Left ventricle myocardium inferior (tissue), 1 donor: ENCODE measurements at regions not wholly inside any gene's neighbourhood (a gene's known extent, or its start where the extent isn't known, plus 50 kb on each side); places are given as distances from the start of the nearest gene placed in this dataset.
A peak's percentile ranks its signal among the peaks of the same experiment; 100 is the strongest.

ENCODE experiments used
- DNase-seq: peaks from one replicate; pipeline ENCODE4 v3.0.0-alpha.2; 2020
- H3K27ac ChIP-seq: fragments of 200-600 bp; replicated peaks from 2 replicates; pipeline ENCODE4 v1.8.0; 2021
- H3K27me3 ChIP-seq: fragments of 200-600 bp; 2 replicates; pipeline ENCODE4 v1.8.0; 2021; ENCODE audit warnings: low read depth
- H3K36me3 ChIP-seq: fragments of 200-600 bp; 2 replicates; pipeline ENCODE4 v1.8.0; 2021
- H3K4me1 ChIP-seq: fragments of 200-600 bp; 2 replicates; pipeline ENCODE4 v1.8.0; 2021
- H3K4me3 ChIP-seq: fragments of 200-600 bp; 2 replicates; pipeline ENCODE4 v1.8.0; 2021; ENCODE audit warnings: mild to moderate bottlenecking, moderate library complexity
- H3K9me3 ChIP-seq: fragments of 200-600 bp; replicated peaks from 2 replicates; pipeline ENCODE4 v1.8.0; 2021
- intact Hi-C: fragments of 100-400 bp; cut with micrococcal nuclease; formaldehyde crosslinking; loops from one replicate; pipeline ENCODE4 v1.11.0; 2022
- TF ChIP-seq, protein P1 (sequence below): fragments of 200-600 bp; IDR thresholded peaks from 2 replicates; pipeline ENCODE4 v1.8.0; 2021; ENCODE audit warnings: antibody characterized with exemption, mild to moderate bottlenecking, borderline replicate concordance
- donor health status: DM: no; HTN: yes; CAD: no; lungs with severe emphysema.

GRCh38 chr10:127812041-127812440, 75.1 kb downstream of the FOXI2 start:
- TF ChIP-seq, protein P1, sequence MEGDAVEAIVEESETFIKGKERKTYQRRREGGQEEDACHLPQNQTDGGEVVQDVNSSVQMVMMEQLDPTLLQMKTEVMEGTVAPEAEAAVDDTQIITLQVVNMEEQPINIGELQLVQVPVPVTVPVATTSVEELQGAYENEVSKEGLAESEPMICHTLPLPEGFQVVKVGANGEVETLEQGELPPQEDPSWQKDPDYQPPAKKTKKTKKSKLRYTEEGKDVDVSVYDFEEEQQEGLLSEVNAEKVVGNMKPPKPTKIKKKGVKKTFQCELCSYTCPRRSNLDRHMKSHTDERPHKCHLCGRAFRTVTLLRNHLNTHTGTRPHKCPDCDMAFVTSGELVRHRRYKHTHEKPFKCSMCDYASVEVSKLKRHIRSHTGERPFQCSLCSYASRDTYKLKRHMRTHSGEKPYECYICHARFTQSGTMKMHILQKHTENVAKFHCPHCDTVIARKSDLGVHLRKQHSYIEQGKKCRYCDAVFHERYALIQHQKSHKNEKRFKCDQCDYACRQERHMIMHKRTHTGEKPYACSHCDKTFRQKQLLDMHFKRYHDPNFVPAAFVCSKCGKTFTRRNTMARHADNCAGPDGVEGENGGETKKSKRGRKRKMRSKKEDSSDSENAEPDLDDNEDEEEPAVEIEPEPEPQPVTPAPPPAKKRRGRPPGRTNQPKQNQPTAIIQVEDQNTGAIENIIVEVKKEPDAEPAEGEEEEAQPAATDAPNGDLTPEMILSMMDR: no peak
- Histone ChIP-seq H3K27ac (no peak overlapping the region), H3K4me3 (no peak overlapping the region), H3K27me3 (peaks cover 29% of the 10 kb centered on the region), H3K4me1 (no peaks in the 10 kb centered on the region), H3K9me3 (peaks cover 6% of the 10 kb centered on the region), H3K36me3 (no peaks in the 10 kb centered on the region)
- DNase-seq: no peak
- intact Hi-C loops: no loop called here

DNA sequence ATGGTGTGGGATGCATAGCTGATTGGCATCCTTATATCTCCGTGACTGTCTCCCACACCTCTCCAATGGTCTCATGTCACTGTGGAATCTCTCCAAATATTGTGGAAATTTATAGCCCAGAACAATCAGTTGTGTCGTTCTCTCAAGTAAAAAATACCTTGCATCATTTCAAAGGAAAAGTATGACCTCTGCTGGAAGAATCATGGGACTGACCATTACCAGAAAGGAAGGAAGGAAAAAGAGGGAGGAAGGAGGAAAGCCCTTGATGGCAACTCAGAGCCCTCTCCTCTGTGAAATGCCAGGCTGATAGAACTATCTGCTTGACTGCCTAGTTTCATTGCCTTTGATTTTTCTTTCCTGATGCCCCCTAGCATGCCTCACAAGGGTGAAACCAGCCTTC, 76.3 kb downstream of the FOXI2 start:
- Histone ChIP-seq H3K27ac (no peak overlapping the region), H3K9me3 (peaks cover 6% of the 10 kb centered on the region), H3K4me3 (no peak overlapping the region), H3K36me3 (no peaks in the 10 kb centered on the region), H3K4me1 (no peaks in the 10 kb centered on the region), H3K27me3 (peaks cover 29% of the 10 kb centered on the region)
- intact Hi-C loops: no loop called here
- DNase-seq: no peak
- TF ChIP-seq, protein P1: peak; percentile 15

DNA sequence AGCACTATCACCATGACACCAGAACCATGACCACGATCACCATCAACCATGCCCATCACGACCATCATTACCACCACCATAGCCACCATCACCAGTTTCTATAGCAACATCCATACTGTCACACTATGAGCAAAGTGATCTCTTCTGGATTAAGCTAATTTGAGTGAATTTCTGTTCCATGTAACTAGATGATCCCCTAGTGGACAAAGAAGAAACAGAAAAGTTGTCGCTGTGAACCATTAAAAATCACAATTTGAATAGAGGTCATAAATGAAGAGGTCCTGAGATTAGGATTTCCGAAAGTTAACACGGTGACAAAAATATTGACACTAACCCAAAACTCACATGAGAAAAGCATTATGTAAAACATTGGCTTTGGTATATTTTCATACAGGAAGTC, 77.6 kb downstream of the CLRN3 start:
- TF ChIP-seq, protein P1: no peak
- intact Hi-C loops: no loop called here
- no peaks in the 10 kb centered on the region for H3K4me1 ChIP-seq
- H3K27me3 ChIP-seq: peaks cover 22% of the 10 kb centered on the region
- no peaks in the 10 kb centered on the region for H3K36me3 ChIP-seq
- H3K4me3 ChIP-seq: no peak overlapping the region
- no peak for DNase-seq
- H3K9me3 ChIP-seq: no peaks in the 10 kb centered on the region
- H3K27ac ChIP-seq: no peak overlapping the region

GRCh38 chr10:127824826-127825225, 67.9 kb downstream of the CLRN3 start:
- intact Hi-C loops: no loop called here
- no peaks in the 10 kb centered on the region for H3K4me1 ChIP-seq
- no peaks in the 10 kb centered on the region for H3K27me3 ChIP-seq
- TF ChIP-seq, protein P1: no peak
- no peak for DNase-seq
- H3K36me3 ChIP-seq: no peaks in the 10 kb centered on the region
- H3K27ac ChIP-seq: no peak overlapping the region
- H3K9me3 ChIP-seq: peaks cover 16% of the 10 kb centered on the region
- H3K4me3 ChIP-seq: no peak overlapping the region

- Histone ChIP-seq H3K4me3 (no peak overlapping the region), H3K36me3 (no peaks in the 10 kb centered on the region), H3K9me3 (peaks cover 16% of the 10 kb centered on the region), H3K27ac (no peak overlapping the region), H3K27me3 (no peaks in the 10 kb centered on the region), H3K4me1 (no peaks in the 10 kb centered on the region)
- no peak for DNase-seq
- TF ChIP-seq, protein P1: no peak
- intact Hi-C loops: no loop called here
Observed at GRCh38 chr10:127826154-127826725, 66.5 kb downstream of the CLRN3 start.
